Mesenchymal stem cell (in vitro differentiated cells and primary cell): ENCODE measurements at regions not wholly inside any gene's neighbourhood (a gene's known extent, or its start where the extent isn't known, plus 50 kb on each side); places are given as distances from the start of the nearest gene placed in this dataset.
A peak's percentile ranks its signal among the peaks of the same experiment; 100 is the strongest.

Experiments
- DNase-seq: peaks from one replicate; pipeline ENCODE4 v3.0.0-alpha.2; 2013
- H2AFZ ChIP-seq: one replicate; pipeline ENCODE4 v1.6.1; 2013; ENCODE audit warnings: low read depth, mild to moderate bottlenecking, control low read depth, inconsistent platforms, low read length, moderate library complexity
- H2AK5ac ChIP-seq: 2 replicates; pipeline ENCODE4 v1.6.1; 2013; ENCODE audit warnings: low read length, moderate library complexity, mild to moderate bottlenecking, inconsistent platforms; ENCODE audit not compliant: severe bottlenecking
- H2BK120ac ChIP-seq: one replicate; pipeline ENCODE4 v1.6.1; 2013; ENCODE audit warnings: low read depth, mild to moderate bottlenecking, inconsistent platforms, low read length, moderate library complexity
- H2BK12ac ChIP-seq, 2 experiments: one replicate each; pipeline ENCODE4 v1.6.1; 2013; ENCODE audit warnings: inconsistent platforms in 2 of 2, low read length in 2 of 2, mild to moderate bottlenecking in 2 of 2, moderate library complexity in 2 of 2, control low read depth in 1 of 2
- H2BK15ac ChIP-seq: one replicate; pipeline ENCODE4 v1.6.1; 2013; ENCODE audit warnings: mild to moderate bottlenecking, low read depth, inconsistent platforms; ENCODE audit not compliant: poor library complexity, severe bottlenecking
- H2BK5ac ChIP-seq: 2 replicates; pipeline ENCODE4 v1.6.1; 2013; ENCODE audit warnings: low read depth, mild to moderate bottlenecking, low read length, control low read depth, inconsistent platforms; ENCODE audit not compliant: poor library complexity, severe bottlenecking
- H3K14ac ChIP-seq, 2 experiments: one replicate each; pipeline ENCODE4 v1.6.1; 2013; ENCODE audit warnings: inconsistent platforms in 2 of 2, low read length in 2 of 2, control low read depth in 1 of 2, mild to moderate bottlenecking in 1 of 2, moderate library complexity in 1 of 2
- H3K18ac ChIP-seq, 2 experiments: one replicate each; pipeline ENCODE4 v1.6.1; 2013; ENCODE audit warnings: inconsistent platforms in 2 of 2, low read length in 2 of 2, control low read depth in 1 of 2, low read depth in 1 of 2, mild to moderate bottlenecking in 1 of 2
- H3K23ac ChIP-seq, 2 experiments: one replicate each; pipeline ENCODE4 v1.6.1; 2013; ENCODE audit warnings: inconsistent platforms in 2 of 2, low read length in 2 of 2, mild to moderate bottlenecking in 2 of 2, moderate library complexity in 2 of 2, control low read depth in 1 of 2
- H3K27ac ChIP-seq: 2 replicates; pipeline ENCODE4 v1.5.1; 2013; ENCODE audit warnings: mild to moderate bottlenecking, moderate library complexity, low read length, control low read depth, inconsistent platforms; ENCODE audit not compliant: poor library complexity, severe bottlenecking
- H3K27me3 ChIP-seq, 2 experiments: 2 replicates each; pipeline versions ENCODE4 v1.6.1 to v1.7.0; 2013; ENCODE audit warnings: low read length in 2 of 2, mild to moderate bottlenecking in 2 of 2, moderate library complexity in 2 of 2, control low read depth in 1 of 2, inconsistent platforms in 1 of 2; ENCODE audit not compliant: control insufficient read depth in 1 of 2, insufficient read depth in 1 of 2
- H3K36me3 ChIP-seq, 2 experiments: 2 replicates each; pipeline versions ENCODE4 v1.6.1 to v1.7.0; 2013; ENCODE audit warnings: low read length in 2 of 2, control low read depth in 1 of 2, inconsistent platforms in 1 of 2, low read depth in 1 of 2, mild to moderate bottlenecking in 1 of 2; ENCODE audit not compliant: insufficient read depth in 2 of 2, control insufficient read depth in 1 of 2
- H3K4ac ChIP-seq, 2 experiments: one replicate each; pipeline ENCODE4 v1.6.1; 2013; ENCODE audit warnings: inconsistent platforms in 2 of 2, low read length in 2 of 2, mild to moderate bottlenecking in 2 of 2, moderate library complexity in 2 of 2, control low read depth in 1 of 2, low read depth in 1 of 2
- H3K4me1 ChIP-seq: 2 replicates; pipeline ENCODE4 v1.6.1; 2013; ENCODE audit warnings: low read depth, low read length, control low read depth; ENCODE audit not compliant: control insufficient read depth, insufficient read depth
- H3K4me2 ChIP-seq: 2 replicates; pipeline ENCODE4 v1.6.1; 2013; ENCODE audit warnings: low read length, mild to moderate bottlenecking, inconsistent platforms; ENCODE audit not compliant: poor library complexity, severe bottlenecking
- H3K4me3 ChIP-seq, 2 experiments: 2 replicates each; pipeline versions ENCODE4 v1.5.1 to v1.7.0; 2013; ENCODE audit warnings: low read length in 2 of 2, mild to moderate bottlenecking in 2 of 2, control low read depth in 1 of 2, low read depth in 1 of 2; ENCODE audit not compliant: insufficient read depth in 1 of 2
- H3K79me1 ChIP-seq: replicated peaks from 2 replicates; pipeline ENCODE4 v1.6.1; 2013; ENCODE audit warnings: mild to moderate bottlenecking, control low read depth, low read length, inconsistent platforms; ENCODE audit not compliant: poor library complexity, severe bottlenecking
- H3K9ac ChIP-seq: 2 replicates; pipeline ENCODE4 v1.7.0; 2013; ENCODE audit warnings: mild to moderate bottlenecking, low read length, moderate library complexity
- H3K9me3 ChIP-seq: 2 replicates; pipeline ENCODE4 v1.7.0; 2013; ENCODE audit warnings: mild to moderate bottlenecking, low read length; ENCODE audit not compliant: control insufficient read depth
- H4K8ac ChIP-seq: one replicate; pipeline ENCODE4 v1.6.1; 2013; ENCODE audit warnings: inconsistent platforms, mild to moderate bottlenecking, low read length, moderate library complexity
- H4K91ac ChIP-seq: one replicate; pipeline ENCODE4 v1.6.1; 2013; ENCODE audit warnings: mild to moderate bottlenecking, low read length, inconsistent platforms
- WGBS: methylation state at CpG from one replicate; pipeline ENCODE4 v1.1.7; 2013; ENCODE audit warnings: mixed read lengths; 5-methylcytosine and 5-hydroxymethylcytosine counted together

DNA sequence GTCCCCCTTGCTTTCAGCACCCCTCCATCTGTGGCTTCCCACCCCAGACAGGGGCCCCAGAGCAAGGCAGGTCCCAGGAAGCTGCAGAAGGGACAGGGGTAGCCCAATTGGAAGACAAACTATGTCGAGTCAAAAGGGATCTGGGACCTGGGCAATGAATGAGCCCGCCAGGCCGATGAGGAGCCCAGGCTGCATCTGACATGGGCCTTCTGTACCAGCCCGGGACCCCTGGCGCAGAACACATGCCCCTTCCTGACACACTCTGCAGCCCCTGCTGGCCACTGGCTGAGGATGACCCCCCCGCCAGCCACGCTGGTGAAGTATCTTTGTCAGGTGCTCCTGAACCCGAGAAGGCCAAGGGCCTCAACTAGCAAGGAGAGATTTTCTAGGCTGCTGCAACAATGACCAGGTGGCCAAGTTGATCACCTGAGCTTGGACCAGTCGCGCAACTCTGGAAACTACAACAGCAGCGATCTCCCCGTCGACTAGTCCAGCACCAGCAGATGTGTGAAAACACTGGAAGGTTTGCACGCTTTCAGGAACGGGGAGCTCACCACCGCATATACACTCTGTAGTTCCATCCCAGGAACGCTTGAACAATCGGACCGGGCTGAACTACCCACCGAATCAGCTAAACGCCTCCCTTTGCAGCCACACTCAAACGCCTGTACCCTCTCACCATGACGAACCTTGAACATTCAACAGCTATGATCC lies 119.0 kb downstream of the NCOR2 start:
- Histone ChIP-seq H2BK5ac (no peak overlapping the region), H3K4me3 (no peak overlapping the region), H3K36me3 (peaks cover 61 to 89% of the 10 kb centered on the region in 2 experiments), H4K91ac (no peak overlapping the region), H2AK5ac (no peak overlapping the region), H3K79me1 (peaks cover 44% of the 10 kb centered on the region), H3K4ac (no peak overlapping the region), H2BK12ac (no peak overlapping the region), H4K8ac (no peak overlapping the region), H3K9ac (no peak overlapping the region), H3K9me3 (no peaks in the 10 kb centered on the region), H2BK15ac (no peak overlapping the region), H3K4me1 (peaks cover 44% of the 10 kb centered on the region), H2BK120ac (no peak overlapping the region), H3K18ac (peak overlapping the region in 1 of 2 experiments; percentile 4), H3K14ac (no peak overlapping the region), H3K4me2 (no peak overlapping the region), H3K27ac (no peak overlapping the region), H3K27me3 (no peaks in the 10 kb centered on the region), H3K23ac (peak overlapping the region in 1 of 2 experiments; percentile 63), H2AFZ (peak overlapping the region; percentile 47)
- no peak for DNase-seq
- WGBS: 97% methylated on average over 23 of the region's 23 CpGs

DNA sequence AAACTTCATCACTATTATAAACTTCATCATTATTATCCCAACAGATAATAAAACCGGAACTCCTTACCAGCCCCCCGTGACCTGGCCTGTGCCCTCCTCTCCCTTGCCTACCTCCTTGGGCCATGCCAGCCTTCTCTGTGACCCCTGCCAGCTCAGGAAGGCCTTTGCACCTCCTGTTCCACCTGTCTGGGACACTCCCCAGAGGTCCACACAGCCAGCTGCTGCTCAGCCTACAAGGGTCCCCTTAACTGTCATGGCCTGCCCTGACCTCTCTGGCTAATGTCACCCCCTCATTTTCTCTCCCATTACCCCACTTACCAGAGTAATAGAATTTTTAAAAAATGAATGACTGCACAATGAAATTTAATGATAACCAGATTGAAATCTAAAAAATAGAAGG lies 121.0 kb downstream of the NCOR2 start:
- Histone ChIP-seq H2BK15ac (no peak overlapping the region), H3K18ac (no peak overlapping the region), H3K79me1 (peaks cover 45% of the 10 kb centered on the region), H4K8ac (no peak overlapping the region), H2AK5ac (no peak overlapping the region), H2BK12ac (no peak overlapping the region), H3K36me3 (peaks cover 79 to 86% of the 10 kb centered on the region in 2 experiments), H3K4me2 (no peak overlapping the region), H3K9me3 (no peaks in the 10 kb centered on the region), H2BK5ac (no peak overlapping the region), H3K27ac (no peak overlapping the region), H4K91ac (no peak overlapping the region), H3K4ac (no peak overlapping the region), H2BK120ac (no peak overlapping the region), H3K23ac (no peak overlapping the region), H3K14ac (no peak overlapping the region), H3K4me1 (peaks cover 43% of the 10 kb centered on the region), H3K27me3 (no peaks in the 10 kb centered on the region), H2AFZ (no peak overlapping the region), H3K9ac (no peak overlapping the region), H3K4me3 (no peak overlapping the region)
- WGBS: 93% methylated on average over 2 of the region's 2 CpGs
- no peak for DNase-seq

GRCh38 chr12:124445826-124446225 lies 121.6 kb downstream of the NCOR2 start:
- Histone ChIP-seq H3K14ac (no peak overlapping the region), H3K4me3 (no peak overlapping the region), H2AK5ac (no peak overlapping the region), H2BK5ac (no peak overlapping the region), H3K9ac (no peak overlapping the region), H3K79me1 (peaks cover 43% of the 10 kb centered on the region), H2AFZ (no peak overlapping the region), H3K27me3 (no peaks in the 10 kb centered on the region), H3K4me2 (no peak overlapping the region), H3K4ac (no peak overlapping the region), H3K27ac (no peak overlapping the region), H3K23ac (no peak overlapping the region), H3K4me1 (peaks cover 42% of the 10 kb centered on the region), H2BK12ac (no peak overlapping the region), H3K18ac (no peak overlapping the region), H2BK15ac (no peak overlapping the region), H3K36me3 (peaks cover 78 to 83% of the 10 kb centered on the region in 2 experiments), H4K91ac (no peak overlapping the region), H4K8ac (no peak overlapping the region), H3K9me3 (no peaks in the 10 kb centered on the region), H2BK120ac (no peak overlapping the region)
- no peak for DNase-seq
- WGBS: 93% methylated on average over 8 of the region's 8 CpGs

DNA sequence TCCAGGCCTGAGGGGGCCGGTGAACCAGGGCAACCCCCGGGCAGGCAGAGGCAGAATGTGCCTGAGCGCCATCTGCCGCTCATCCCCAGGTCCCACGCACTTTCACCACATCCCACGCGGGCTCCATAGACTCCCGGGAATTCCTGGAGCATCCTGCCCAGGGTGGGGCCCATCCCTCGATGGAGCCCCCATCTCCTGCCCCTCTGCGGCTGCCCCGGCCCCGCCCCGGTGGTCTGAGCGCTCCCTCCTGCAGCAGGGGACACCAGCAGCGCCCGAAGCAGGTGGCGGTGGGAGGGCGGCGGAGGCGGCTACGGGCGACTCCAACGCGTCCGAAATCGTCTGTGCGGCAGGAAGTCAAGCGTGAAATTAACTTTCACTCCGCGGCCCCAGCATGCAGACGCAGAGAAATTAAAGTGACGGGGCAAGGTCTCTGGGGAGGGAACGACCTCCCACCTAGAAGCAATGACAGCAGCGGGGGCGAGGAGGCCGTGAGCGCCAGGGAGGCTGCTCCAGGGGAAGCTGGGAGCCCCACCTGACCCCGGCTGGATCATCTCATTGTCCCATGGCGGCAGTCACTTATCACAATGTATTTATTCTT lies 122.2 kb downstream of the NCOR2 start:
- H2AFZ ChIP-seq: no peak overlapping the region
- H3K4me1 ChIP-seq: peaks cover 48% of the 10 kb centered on the region
- no peak overlapping the region for H3K27ac ChIP-seq
- no peak overlapping the region for H3K4ac ChIP-seq
- H3K18ac ChIP-seq: peak overlapping the region in 1 of 2 experiments; percentile 79
- DNase-seq: no peak
- H2BK12ac ChIP-seq: peak overlapping the region in 1 of 2 experiments; percentile 78
- H2AK5ac ChIP-seq: no peak overlapping the region
- no peak overlapping the region for H2BK5ac ChIP-seq
- WGBS: 91% methylated on average over 39 of the region's 39 CpGs
- peaks cover 44% of the 10 kb centered on the region for H3K79me1 ChIP-seq
- no peak overlapping the region for H2BK120ac ChIP-seq
- peak overlapping the region; percentile 60 for H2BK15ac ChIP-seq
- no peak overlapping the region for H4K8ac ChIP-seq
- no peak overlapping the region for H4K91ac ChIP-seq
- no peak overlapping the region for H3K23ac ChIP-seq
- H3K9ac ChIP-seq: no peak overlapping the region
- no peaks in the 10 kb centered on the region for H3K27me3 ChIP-seq
- H3K36me3 ChIP-seq: peaks cover 77 to 83% of the 10 kb centered on the region in 2 experiments
- no peaks in the 10 kb centered on the region for H3K9me3 ChIP-seq
- no peak overlapping the region for H3K4me2 ChIP-seq
- H3K14ac ChIP-seq: no peak overlapping the region
- no peak overlapping the region for H3K4me3 ChIP-seq
